K562 (cell line): ENCODE measurements at regions not wholly inside any gene's neighbourhood (a gene's known extent, or its start where the extent isn't known, plus 50 kb on each side); places are given as distances from the start of the nearest gene placed in this dataset.

Experiments
- CBX8 ChIP-seq: fragments of 200-600 bp; sonication (generic); IDR thresholded peaks from 2 replicates; pipeline ENCODE4 v1.6.1; 2012; ENCODE audit warnings: borderline replicate concordance, mixed run types, low read depth, mild to moderate bottlenecking, moderate library complexity, mixed read lengths, low read length, control low read depth, inconsistent platforms; ENCODE audit not compliant: poor library complexity, severe bottlenecking; ENCODE audit errors: extremely low read depth
- MLX ChIP-seq, 2 experiments: fragments of 450-650 bp in 1 of 2; sonication (generic) in 1 of 2; formaldehyde crosslinking; conservative IDR thresholded peaks; 2 replicates each; pipeline versions ENCODE4 v1.4.0 to v1.8.1; 2020 to 2022; ENCODE audit warnings: mild to moderate bottlenecking in 1 of 2, missing genetic modification reagents in 1 of 2
- TFE3 ChIP-seq: fragments of 450-650 bp; formaldehyde crosslinking; IDR thresholded peaks from 2 replicates; pipeline ENCODE4 v1.4.0; 2020; ENCODE audit warnings: mild to moderate bottlenecking, mixed read lengths
- ZBTB43 ChIP-seq: sonication (generic); formaldehyde crosslinking; IDR thresholded peaks from 2 replicates; pipeline ENCODE4 v1.8.0; 2023; ENCODE audit warnings: mild to moderate bottlenecking, missing genetic modification reagents

GRCh38 chr6:166739117-166739975 is 112.3 kb upstream of the RPS6KA2 start:
- TF ChIP-seq TFE3 (CRISPR knock-in tag) (no peak), MLX (CRISPR knock-in tag; conservative IDR thresholded peaks at IDR 0.05) (no peak), ZBTB43 (no peak), CBX8 (no peak)
